Astrocyte (in vitro differentiated cells and primary cell): ENCODE measurements at regions not wholly inside any gene's neighbourhood (a gene's known extent, or its start where the extent isn't known, plus 50 kb on each side); places are given as distances from the start of the nearest gene placed in this dataset.

ENCODE experiments used
- CTCF ChIP-seq: IDR thresholded peaks from 2 replicates; pipeline ENCODE4 v1.5.1; 2011; ENCODE audit warnings: low read depth, mild to moderate bottlenecking, inconsistent platforms, low read length, moderate library complexity; ENCODE audit not compliant: insufficient read depth
- EZH2 ChIP-seq: IDR thresholded peaks from 2 replicates; pipeline ENCODE4 v1.6.1; 2012; ENCODE audit warnings: mild to moderate bottlenecking, low read length, inconsistent platforms; ENCODE audit not compliant: insufficient read depth

DNA sequence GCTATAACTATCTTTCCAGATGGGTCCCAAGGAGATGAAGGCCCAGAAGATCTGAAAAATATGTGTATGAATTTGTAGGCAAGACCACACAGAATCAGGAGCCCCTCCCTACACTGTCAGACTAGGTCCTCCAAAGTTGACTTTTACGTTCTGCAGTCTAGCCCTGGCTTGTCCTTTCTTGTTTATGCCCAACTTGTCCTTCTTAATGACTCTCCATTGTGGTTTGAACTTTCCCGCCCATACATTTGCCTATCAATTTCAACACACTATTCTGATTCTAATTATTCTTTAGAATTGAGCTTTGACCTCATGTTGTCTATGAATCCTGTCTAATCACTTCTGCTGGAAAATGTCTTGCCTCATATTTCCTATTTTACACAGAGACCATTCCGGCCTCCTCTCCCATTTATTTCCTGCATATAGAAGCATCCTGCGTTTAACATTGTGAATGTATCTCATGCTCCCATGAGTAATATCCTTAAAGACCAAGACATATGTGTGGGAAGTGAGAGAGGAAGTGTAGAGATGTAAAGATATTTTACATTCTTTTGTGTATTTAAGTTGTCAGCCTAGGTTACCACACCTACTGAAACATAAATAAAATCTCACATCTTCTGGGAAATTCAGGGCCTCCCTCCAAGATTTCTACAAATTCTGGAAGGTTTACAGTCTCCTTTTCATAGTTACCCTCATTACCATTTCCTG is 348.3 kb downstream of the BCKDHB start:
- TF ChIP-seq CTCF: no peak
- no peak for TF ChIP-seq EZH2
